ENCODE measurements at regions not wholly inside any gene's neighbourhood (a gene's known extent, or its start where the extent isn't known, plus 50 kb on each side); places are given as distances from the start of the nearest gene placed in this dataset.
"Not testable (repeated sequence)": the region's sequence is repeated elsewhere in the genome, so short reads cannot be mapped to it uniquely, and the experiment has no call there.

- DNase-seq: not testable (repeated sequence)
Measured at GRCh38 chr7:5121256-5121655, 68.8 kb upstream of the WIPI2 start.

DNA sequence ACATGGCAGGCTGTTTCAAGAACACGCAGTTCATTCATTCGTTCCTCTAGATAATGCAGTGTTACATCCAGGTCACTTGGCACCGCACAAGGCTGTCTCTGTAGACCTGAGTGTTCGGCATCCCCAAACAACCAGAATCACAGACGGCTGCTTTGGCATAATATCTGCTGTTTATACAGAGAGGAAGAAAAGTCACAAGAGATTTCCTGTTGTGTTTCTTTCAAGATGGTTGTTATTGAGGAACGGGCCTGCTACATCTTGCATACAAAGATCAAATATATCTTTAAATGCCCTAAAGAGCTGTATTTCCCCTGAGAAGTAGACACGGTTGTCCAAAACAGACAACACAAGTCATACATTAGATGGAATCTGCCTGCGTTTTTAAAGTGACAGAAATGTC, 58.8 kb upstream of the WIPI2 start:
- peak; percentile 37 for DNase-seq

DNA sequence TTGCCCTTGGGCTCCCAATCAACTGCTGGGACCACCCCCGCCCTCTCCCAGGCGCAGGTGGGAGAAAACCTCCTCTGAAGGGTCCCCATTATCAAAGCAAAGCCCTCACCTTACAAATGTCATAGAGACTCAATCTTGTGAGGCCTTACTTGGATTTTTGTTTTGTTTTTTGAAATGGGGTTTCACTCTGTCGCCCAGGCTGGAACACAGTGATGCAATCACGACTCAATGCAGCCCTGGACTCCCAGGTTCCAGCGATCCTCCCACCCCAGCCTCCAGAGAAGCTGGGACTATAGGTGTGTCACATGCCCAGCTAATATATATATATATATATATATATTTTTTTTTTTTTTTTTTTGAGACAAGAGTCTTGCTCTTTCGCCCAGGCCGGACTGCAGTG, 57.5 kb upstream of the WIPI2 start:
- no peak for DNase-seq

GRCh38 chr7:5139998-5140397, 50.0 kb upstream of the WIPI2 start:
- peak; percentile 31 for DNase-seq
